ENCODE measurements at regions not wholly inside any gene's neighbourhood (a gene's known extent, or its start where the extent isn't known, plus 50 kb on each side); places are given as distances from the start of the nearest gene placed in this dataset.

DNA sequence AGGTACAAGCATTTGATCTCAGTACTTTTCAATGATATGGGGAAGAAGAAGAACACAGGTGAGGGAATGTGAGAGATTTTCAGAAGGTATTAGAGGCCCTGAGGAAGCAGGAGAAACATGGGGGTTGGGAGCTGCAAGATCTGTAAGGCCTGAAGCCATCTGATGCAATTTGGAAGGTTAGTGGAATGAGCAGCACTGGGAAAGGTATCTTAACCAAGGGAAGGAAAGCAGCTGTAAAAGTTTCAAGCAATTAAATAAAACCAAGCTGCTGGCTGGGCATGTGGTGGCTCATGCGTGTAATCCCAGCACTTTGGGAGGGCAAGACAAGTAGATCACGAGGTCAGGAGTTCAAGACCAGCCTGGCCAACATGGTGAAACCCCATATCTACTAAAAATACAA, 104.4 kb upstream of the PARP11 start:
- Histone ChIP-seq H3K9me3 (ENCODE audit: insufficient read depth, low read length) (peaks cover 13% of the 10 kb centered on the region), H3K9ac (ENCODE audit: insufficient read length, low read depth) (no peak overlapping the region), H3K36me3 (ENCODE audit: insufficient read depth, insufficient read length, low read length) (no peaks in the 10 kb centered on the region), H3K4me3 (ENCODE audit: insufficient read length, low read depth) (no peak overlapping the region), H3K27me3 (ENCODE audit: insufficient read depth, insufficient read length) (no peaks in the 10 kb centered on the region), H3K4me1 (ENCODE audit: insufficient read depth, insufficient read length) (no peaks in the 10 kb centered on the region)
- TF ChIP-seq SUZ12 (IDR thresholded peaks at IDR 0.05; ENCODE audit: extremely low read depth, insufficient read depth, insufficient read length), result no peak
- TF ChIP-seq YY1 (IDR thresholded peaks at IDR 0.05; ENCODE audit: insufficient read depth, insufficient read length), result no peak
- no peak for TF ChIP-seq ZNF274 (IDR thresholded peaks at IDR 0.05; ENCODE audit: low read depth, low read length)
- DNase-seq (ENCODE audit: low read depth, low spot score), result no peak

GRCh38 chr12:3976351-3976938, 103.2 kb upstream of the PARP11 start:
- Histone ChIP-seq H3K4me3 (ENCODE audit: insufficient read length, low read depth) (no peak overlapping the region), H3K9ac (ENCODE audit: insufficient read length, low read depth) (no peak overlapping the region), H3K9me3 (ENCODE audit: insufficient read depth, low read length) (peaks cover 13% of the 10 kb centered on the region), H3K36me3 (ENCODE audit: insufficient read depth, insufficient read length, low read length) (no peaks in the 10 kb centered on the region), H3K4me1 (ENCODE audit: insufficient read depth, insufficient read length) (no peaks in the 10 kb centered on the region), H3K27me3 (ENCODE audit: insufficient read depth, insufficient read length) (no peaks in the 10 kb centered on the region)
- TF ChIP-seq ZNF274 (IDR thresholded peaks at IDR 0.05; ENCODE audit: low read depth, low read length) (no peak), SUZ12 (IDR thresholded peaks at IDR 0.05; ENCODE audit: extremely low read depth, insufficient read depth, insufficient read length) (no peak), YY1 (IDR thresholded peaks at IDR 0.05; ENCODE audit: insufficient read depth, insufficient read length) (no peak)
- no peak for DNase-seq (ENCODE audit: low read depth, low spot score)

GRCh38 chr12:3975652-3976051, 102.5 kb upstream of the PARP11 start:
- no peaks in the 10 kb centered on the region for H3K27me3 ChIP-seq (ENCODE audit: insufficient read depth, insufficient read length)
- no peak overlapping the region for H3K9ac ChIP-seq (ENCODE audit: insufficient read length, low read depth)
- peaks cover 15% of the 10 kb centered on the region for H3K9me3 ChIP-seq (ENCODE audit: insufficient read depth, low read length)
- H3K4me3 ChIP-seq (ENCODE audit: insufficient read length, low read depth), result no peak overlapping the region
- DNase-seq (ENCODE audit: low read depth, low spot score), result no peak
- H3K36me3 ChIP-seq (ENCODE audit: insufficient read depth, insufficient read length, low read length), result no peaks in the 10 kb centered on the region
- H3K4me1 ChIP-seq (ENCODE audit: insufficient read depth, insufficient read length), result no peaks in the 10 kb centered on the region
- TF ChIP-seq ZNF274 (IDR thresholded peaks at IDR 0.05; ENCODE audit: low read depth, low read length), result no peak
- TF ChIP-seq YY1 (IDR thresholded peaks at IDR 0.05; ENCODE audit: insufficient read depth, insufficient read length), result no peak
- TF ChIP-seq SUZ12 (IDR thresholded peaks at IDR 0.05; ENCODE audit: extremely low read depth, insufficient read depth, insufficient read length), result no peak

- Histone ChIP-seq H3K9me3 (ENCODE audit: insufficient read depth, low read length) (peaks cover 11% of the 10 kb centered on the region; the same call in 1 of the 2 replicates), H3K4me3 (ENCODE audit: insufficient read length, low read depth) (no peak overlapping the region), H3K27me3 (ENCODE audit: insufficient read depth, insufficient read length) (no peaks in the 10 kb centered on the region), H3K36me3 (ENCODE audit: insufficient read depth, insufficient read length, low read length) (no peaks in the 10 kb centered on the region), H3K9ac (ENCODE audit: insufficient read length, low read depth) (no peak overlapping the region), H3K4me1 (ENCODE audit: insufficient read depth, insufficient read length) (no peaks in the 10 kb centered on the region)
- no peak for DNase-seq (ENCODE audit: low read depth, low spot score)
- TF ChIP-seq YY1 (IDR thresholded peaks at IDR 0.05; ENCODE audit: insufficient read depth, insufficient read length) (no peak), ZNF274 (IDR thresholded peaks at IDR 0.05; ENCODE audit: low read depth, low read length) (no peak), SUZ12 (IDR thresholded peaks at IDR 0.05; ENCODE audit: extremely low read depth, insufficient read depth, insufficient read length) (no peak)
Measured at GRCh38 chr12:3974883-3975282, 101.7 kb upstream of the PARP11 start.

DNA sequence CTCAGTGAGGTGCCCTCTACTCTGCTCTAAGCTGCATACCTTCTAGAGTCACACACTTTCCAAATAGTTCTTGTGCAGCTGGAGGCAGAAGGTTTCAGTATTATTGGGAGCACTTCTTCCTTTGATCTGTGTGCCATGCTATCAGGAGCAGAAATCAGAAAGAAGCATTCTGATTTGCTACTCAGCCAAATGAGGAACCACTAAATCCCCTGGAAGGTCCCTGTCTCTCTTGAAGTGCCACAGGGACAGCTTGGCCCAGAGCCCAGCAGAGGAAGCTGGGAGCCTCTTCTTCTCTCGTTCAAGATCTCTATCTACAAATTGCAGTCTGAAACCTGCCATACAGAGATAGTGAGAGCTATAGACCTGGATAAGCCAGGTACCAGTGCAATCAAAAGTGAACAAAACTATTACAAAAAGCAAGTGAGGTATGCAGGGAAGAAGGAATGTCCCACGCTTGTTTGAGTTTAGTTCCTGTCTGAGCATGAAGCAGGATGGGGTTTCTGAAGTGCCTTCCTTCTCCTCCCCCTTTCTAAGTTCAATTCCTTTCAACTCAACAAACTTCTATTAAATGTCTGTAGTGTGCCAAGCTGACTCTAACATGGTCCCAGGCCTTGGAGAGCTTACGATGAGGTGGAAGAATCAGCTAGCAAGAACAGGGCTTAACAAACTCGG, 100.9 kb upstream of the PARP11 start:
- H3K9me3 ChIP-seq (ENCODE audit: insufficient read depth, low read length), result peaks cover 11% of the 10 kb centered on the region; the same call in 1 of the 2 replicates
- TF ChIP-seq ZNF274 (IDR thresholded peaks at IDR 0.05; ENCODE audit: low read depth, low read length), result no peak
- no peak for TF ChIP-seq SUZ12 (IDR thresholded peaks at IDR 0.05; ENCODE audit: extremely low read depth, insufficient read depth, insufficient read length)
- no peak for TF ChIP-seq YY1 (IDR thresholded peaks at IDR 0.05; ENCODE audit: insufficient read depth, insufficient read length)
- DNase-seq (ENCODE audit: low read depth, low spot score), result no peak
- H3K4me1 ChIP-seq (ENCODE audit: insufficient read depth, insufficient read length), result no peaks in the 10 kb centered on the region
- H3K36me3 ChIP-seq (ENCODE audit: insufficient read depth, insufficient read length, low read length), result no peaks in the 10 kb centered on the region
- H3K4me3 ChIP-seq (ENCODE audit: insufficient read length, low read depth), result no peak overlapping the region
- no peaks in the 10 kb centered on the region for H3K27me3 ChIP-seq (ENCODE audit: insufficient read depth, insufficient read length)
- no peak overlapping the region for H3K9ac ChIP-seq (ENCODE audit: insufficient read length, low read depth)

DNA sequence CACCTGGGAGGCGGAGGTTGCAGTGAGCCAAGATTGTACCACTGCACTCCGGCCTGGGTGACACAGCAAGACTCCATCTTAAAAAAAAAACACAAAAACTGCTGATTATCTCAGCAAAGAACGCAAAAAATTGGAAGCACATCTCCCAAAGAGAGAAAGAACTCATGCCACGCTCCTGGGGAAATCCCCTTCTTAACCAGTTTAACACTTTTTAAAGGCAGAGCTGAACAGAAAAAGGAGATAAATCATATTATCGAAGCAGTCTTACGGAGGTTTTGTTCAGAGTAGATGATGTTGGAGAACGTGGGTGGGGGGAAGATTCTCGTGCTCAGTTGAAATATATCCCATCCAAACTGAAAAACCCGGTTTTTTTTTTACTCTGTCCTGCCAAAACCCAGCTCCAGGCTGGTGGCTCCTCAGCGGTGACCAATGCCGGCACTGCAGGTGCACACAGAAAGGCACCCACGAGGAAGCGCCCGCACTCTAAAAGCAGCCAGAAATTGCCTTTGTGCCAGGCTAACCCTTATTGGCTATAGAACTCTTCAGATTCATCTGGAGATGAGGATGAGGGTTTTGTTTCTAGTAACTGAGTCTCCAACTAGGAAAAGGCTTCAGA, 100.2 kb upstream of the PARP11 start:
- no peaks in the 10 kb centered on the region for H3K4me1 ChIP-seq (ENCODE audit: insufficient read depth, insufficient read length)
- H3K9me3 ChIP-seq (ENCODE audit: insufficient read depth, low read length), result peaks cover 11% of the 10 kb centered on the region; the same call in 1 of the 2 replicates
- no peaks in the 10 kb centered on the region for H3K36me3 ChIP-seq (ENCODE audit: insufficient read depth, insufficient read length, low read length)
- H3K4me3 ChIP-seq (ENCODE audit: insufficient read length, low read depth), result no peak overlapping the region
- H3K9ac ChIP-seq (ENCODE audit: insufficient read length, low read depth), result no peak overlapping the region
- no peak for DNase-seq (ENCODE audit: low read depth, low spot score)
- no peaks in the 10 kb centered on the region for H3K27me3 ChIP-seq (ENCODE audit: insufficient read depth, insufficient read length)
- no peak for TF ChIP-seq YY1 (IDR thresholded peaks at IDR 0.05; ENCODE audit: insufficient read depth, insufficient read length)
- TF ChIP-seq SUZ12 (IDR thresholded peaks at IDR 0.05; ENCODE audit: extremely low read depth, insufficient read depth, insufficient read length), result no peak
- TF ChIP-seq ZNF274 (IDR thresholded peaks at IDR 0.05; ENCODE audit: low read depth, low read length), result no peak

GRCh38 chr12:3972576-3972975, 99.4 kb upstream of the PARP11 start:
- no peaks in the 10 kb centered on the region for H3K27me3 ChIP-seq (ENCODE audit: insufficient read depth, insufficient read length)
- H3K4me3 ChIP-seq (ENCODE audit: insufficient read length, low read depth), result no peak overlapping the region
- H3K36me3 ChIP-seq (ENCODE audit: insufficient read depth, insufficient read length, low read length), result no peaks in the 10 kb centered on the region
- TF ChIP-seq YY1 (IDR thresholded peaks at IDR 0.05; ENCODE audit: insufficient read depth, insufficient read length) (no peak), SUZ12 (IDR thresholded peaks at IDR 0.05; ENCODE audit: extremely low read depth, insufficient read depth, insufficient read length) (no peak), ZNF274 (IDR thresholded peaks at IDR 0.05; ENCODE audit: low read depth, low read length) (no peak)
- no peak overlapping the region for H3K9ac ChIP-seq (ENCODE audit: insufficient read length, low read depth)
- no peak for DNase-seq (ENCODE audit: low read depth, low spot score)
- peaks cover 11% of the 10 kb centered on the region; the same call in 1 of the 2 replicates for H3K9me3 ChIP-seq (ENCODE audit: insufficient read depth, low read length)
- peaks cover 6% of the 10 kb centered on the region for H3K4me1 ChIP-seq (ENCODE audit: insufficient read depth, insufficient read length)
